ENCODE measurements at regions not wholly inside any gene's neighbourhood (a gene's known extent, or its start where the extent isn't known, plus 50 kb on each side); places are given as distances from the start of the nearest gene placed in this dataset.

DNA sequence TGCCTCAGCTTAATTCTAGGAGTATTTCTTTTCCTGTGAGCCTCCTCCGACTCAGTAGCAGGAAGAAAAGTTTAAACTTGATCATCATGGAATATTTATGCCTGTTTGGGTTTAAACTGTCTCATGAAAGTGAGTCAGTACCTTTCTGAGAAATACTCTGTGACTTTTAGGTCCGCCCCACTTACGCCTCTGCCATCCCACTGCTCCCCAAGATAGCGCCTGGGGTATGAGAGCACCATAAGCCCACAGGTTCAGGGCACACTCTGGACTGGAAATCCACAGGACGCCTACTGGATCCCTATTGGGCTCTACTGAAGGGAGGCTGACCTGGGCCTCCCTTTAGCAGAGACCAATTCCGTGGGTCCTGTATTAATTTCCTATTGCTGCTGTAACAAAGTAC, 175.8 kb upstream of the CDH20 start:
- H3K23me2 ChIP-seq (ENCODE audit: insufficient read length, low read depth, low read length, poor library complexity, severe bottlenecking) = no peaks in the 10 kb centered on the region
- H2BK12ac ChIP-seq (ENCODE audit: insufficient read length, low read depth, low read length) = no peak overlapping the region
- Mint-ChIP-seq H3K27me3 (ENCODE audit: low read depth) (peaks cover 2% of the 10 kb centered on the region; the same call in 1 of the 2 replicates), H3K9me3 (no peaks in the 10 kb centered on the region), H3K4me3 (no peak overlapping the region), H3K36me3 (ENCODE audit: insufficient read depth in 1 of 3, low read depth in 3 of 3) (no peaks in the 10 kb centered on the region), H3K4me1 (0 out of 4 replicates have a peak, but pooled peaks cover 0 to 6% of the 10 kb centered on the region in 2 experiments), H3K27ac (0 out of 7 replicates have a peak overlapping the region, but pooled peaks of 1 of the 3 experiments have one; percentile 20)
- H4K8ac ChIP-seq (replicated peaks; ENCODE audit: insufficient read length, low read depth, low read length) = no peak overlapping the region
- no peak overlapping the region for H2BK120ac ChIP-seq (ENCODE audit: low read depth, low read length, poor library complexity, severe bottlenecking)
- no peak overlapping the region for H2BK15ac ChIP-seq (ENCODE audit: low read depth, low read length)
- no peaks in the 10 kb centered on the region for H3K79me2 ChIP-seq (ENCODE audit: insufficient read depth, low read length)
- TF ChIP-seq, protein P1, sequence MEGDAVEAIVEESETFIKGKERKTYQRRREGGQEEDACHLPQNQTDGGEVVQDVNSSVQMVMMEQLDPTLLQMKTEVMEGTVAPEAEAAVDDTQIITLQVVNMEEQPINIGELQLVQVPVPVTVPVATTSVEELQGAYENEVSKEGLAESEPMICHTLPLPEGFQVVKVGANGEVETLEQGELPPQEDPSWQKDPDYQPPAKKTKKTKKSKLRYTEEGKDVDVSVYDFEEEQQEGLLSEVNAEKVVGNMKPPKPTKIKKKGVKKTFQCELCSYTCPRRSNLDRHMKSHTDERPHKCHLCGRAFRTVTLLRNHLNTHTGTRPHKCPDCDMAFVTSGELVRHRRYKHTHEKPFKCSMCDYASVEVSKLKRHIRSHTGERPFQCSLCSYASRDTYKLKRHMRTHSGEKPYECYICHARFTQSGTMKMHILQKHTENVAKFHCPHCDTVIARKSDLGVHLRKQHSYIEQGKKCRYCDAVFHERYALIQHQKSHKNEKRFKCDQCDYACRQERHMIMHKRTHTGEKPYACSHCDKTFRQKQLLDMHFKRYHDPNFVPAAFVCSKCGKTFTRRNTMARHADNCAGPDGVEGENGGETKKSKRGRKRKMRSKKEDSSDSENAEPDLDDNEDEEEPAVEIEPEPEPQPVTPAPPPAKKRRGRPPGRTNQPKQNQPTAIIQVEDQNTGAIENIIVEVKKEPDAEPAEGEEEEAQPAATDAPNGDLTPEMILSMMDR (conservative IDR thresholded peaks at IDR 0.05) = no peak
- no CpG with 5 or more reads among the region's 6 CpGs for WGBS (ENCODE audit: extremely low coverage, insufficient read length, low lambda C conversion rate)
- no peak overlapping the region for H4K91ac ChIP-seq (ENCODE audit: insufficient read length, low read depth, low read length)
- no peak overlapping the region for H2AK5ac ChIP-seq (ENCODE audit: insufficient read length, low read length)
- no peak overlapping the region for H3K18ac ChIP-seq (ENCODE audit: insufficient read length, low read depth, low read length)
- no peak overlapping the region for H3T11ph ChIP-seq (ENCODE audit: low read length)
- H4K20me1 ChIP-seq (ENCODE audit: control insufficient read depth, insufficient read depth, insufficient read length) = no peaks in the 10 kb centered on the region
- no peak overlapping the region for H3K4me2 ChIP-seq (ENCODE audit: insufficient read depth, insufficient read length, low read length)
- no peaks in the 10 kb centered on the region for H3K79me1 ChIP-seq (ENCODE audit: insufficient read depth, low read depth, low read length, poor library complexity, severe bottlenecking)
- H2BK20ac ChIP-seq (ENCODE audit: low read depth, low read length, poor library complexity, severe bottlenecking) = no peak overlapping the region
- no peaks in the 10 kb centered on the region for H3K9me3 ChIP-seq (ENCODE audit: control insufficient read depth, low read depth, low read length)
- no peak overlapping the region for H4K5ac ChIP-seq (ENCODE audit: insufficient read length, low read depth, low read length)
- H3K9ac ChIP-seq (ENCODE audit: extremely low read depth, insufficient read length, low read length) = no peak overlapping the region
- H3K14ac ChIP-seq (ENCODE audit: insufficient read depth, low read length) = no peak overlapping the region
- no peak overlapping the region for H3K23ac ChIP-seq (ENCODE audit: insufficient read length, low read depth, low read length)
- H2BK5ac ChIP-seq (ENCODE audit: insufficient read length, low read length) = no peak overlapping the region
- H3K27me3 ChIP-seq (ENCODE audit: insufficient read depth, low read length) = no peaks in the 10 kb centered on the region
- H3K56ac ChIP-seq (ENCODE audit: insufficient read length, low read depth, low read length) = no peak overlapping the region
- H3K4ac ChIP-seq (ENCODE audit: low read depth, low read length) = no peak overlapping the region
- H2AFZ ChIP-seq (ENCODE audit: low read length) = no peak overlapping the region
- H3K4me1 ChIP-seq (ENCODE audit: insufficient read depth, low read length) = no peaks in the 10 kb centered on the region
- H3K27ac ChIP-seq (ENCODE audit: insufficient read length, low read depth, low read length) = no peak overlapping the region
- no peak for DNase-seq
